ENCODE measurements at regions not wholly inside any gene's neighbourhood (a gene's known extent, or its start where the extent isn't known, plus 50 kb on each side); places are given as distances from the start of the nearest gene placed in this dataset.

DNA sequence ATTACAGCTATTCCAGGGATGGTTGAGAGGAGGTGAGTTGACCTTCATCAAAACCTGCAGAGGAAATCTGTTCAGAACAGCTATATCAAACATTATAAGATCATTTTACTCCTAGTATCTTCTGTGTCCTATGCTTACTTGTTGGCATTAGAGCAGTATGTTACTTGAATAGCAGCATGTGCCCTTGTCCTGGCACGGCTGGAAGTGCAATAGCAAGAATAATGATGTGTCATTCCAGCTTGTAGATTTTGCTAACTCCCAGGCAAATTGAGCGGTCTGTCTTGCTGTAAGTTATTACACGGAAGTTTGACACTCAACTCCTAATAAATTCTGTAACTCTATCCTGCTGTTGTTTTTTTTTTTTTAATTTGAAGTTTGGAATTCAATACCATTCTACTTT is 385.5 kb downstream of the TENT5A start:
- no peak for TF ChIP-seq EZH2phosphoT487 (IDR thresholded peaks at IDR 0.05; ENCODE audit: insufficient read depth, low read depth)
- TF ChIP-seq EZH2 (IDR thresholded peaks at IDR 0.05; ENCODE audit: insufficient read depth, poor library complexity, severe bottlenecking) = no peak

Measured in GM23248 (cell line).